Mesendoderm (in vitro differentiated cells): ENCODE measurements at regions not wholly inside any gene's neighbourhood (a gene's known extent, or its start where the extent isn't known, plus 50 kb on each side); places are given as distances from the start of the nearest gene placed in this dataset.

Source experiments
- DNase-seq: peaks from one replicate; pipeline ENCODE4 v3.0.0; 2013
- H2AK5ac ChIP-seq: 2 replicates; pipeline ENCODE4 v1.6.1; 2013; ENCODE audit warnings: low read length, inconsistent platforms
- H2BK120ac ChIP-seq: 2 replicates; pipeline ENCODE4 v1.6.1; 2013; ENCODE audit warnings: low read depth, mild to moderate bottlenecking, low read length, moderate library complexity, mixed read lengths
- H2BK15ac ChIP-seq: replicated peaks from 2 replicates; pipeline ENCODE4 v1.6.1; 2013; ENCODE audit warnings: low read depth, mild to moderate bottlenecking, moderate library complexity
- H2BK5ac ChIP-seq: 2 replicates; pipeline ENCODE4 v1.6.1; 2013; ENCODE audit warnings: low read length, inconsistent platforms
- H3K18ac ChIP-seq: 2 replicates; pipeline ENCODE4 v1.6.1; 2013; ENCODE audit warnings: mild to moderate bottlenecking, low read length, mixed read lengths
- H3K23ac ChIP-seq: one replicate; pipeline ENCODE4 v1.6.1; 2013; ENCODE audit warnings: low read length
- H3K27ac ChIP-seq: 2 replicates; pipeline ENCODE4 v1.5.1; 2013; ENCODE audit warnings: low read depth, mild to moderate bottlenecking, inconsistent platforms, low read length, moderate library complexity
- H3K27me3 ChIP-seq: 2 replicates; pipeline ENCODE4 v1.6.1; 2013; ENCODE audit warnings: low read length, control low read depth, mild to moderate bottlenecking, inconsistent platforms; ENCODE audit not compliant: insufficient read depth, poor library complexity
- H3K36me3 ChIP-seq: 2 replicates; pipeline ENCODE4 v1.6.1; 2013; ENCODE audit warnings: low read length, inconsistent platforms; ENCODE audit not compliant: control insufficient read depth, insufficient read depth
- H3K4ac ChIP-seq: one replicate; pipeline ENCODE4 v1.6.1; 2013; ENCODE audit warnings: low read depth, mild to moderate bottlenecking, low read length, moderate library complexity
- H3K4me1 ChIP-seq: 2 replicates; pipeline ENCODE4 v1.6.1; 2013; ENCODE audit warnings: low read depth, low read length, inconsistent platforms; ENCODE audit not compliant: control insufficient read depth
- H3K4me2 ChIP-seq: 2 replicates; pipeline ENCODE4 v1.6.1; 2013; ENCODE audit warnings: low read length
- H3K4me3 ChIP-seq: 2 replicates; pipeline ENCODE4 v1.5.1; 2013; ENCODE audit warnings: mild to moderate bottlenecking, low read length
- H3K56ac ChIP-seq: one replicate; pipeline ENCODE4 v1.6.1; 2013; ENCODE audit warnings: low read length
- H3K79me1 ChIP-seq: 2 replicates; pipeline ENCODE4 v1.6.1; 2013; ENCODE audit warnings: low read length, inconsistent platforms
- H3K79me2 ChIP-seq: 2 replicates; pipeline ENCODE4 v1.6.1; 2013; ENCODE audit warnings: mild to moderate bottlenecking, low read length; ENCODE audit not compliant: control insufficient read depth, insufficient read depth
- H3K9ac ChIP-seq: 2 replicates; pipeline ENCODE4 v1.6.1; 2013; ENCODE audit warnings: low read length, inconsistent platforms
- H4K5ac ChIP-seq: one replicate; pipeline ENCODE4 v1.6.1; 2013; ENCODE audit warnings: low read length
- H4K8ac ChIP-seq: one replicate; pipeline ENCODE4 v1.6.1; 2013; ENCODE audit warnings: low read depth, mild to moderate bottlenecking, control low read depth, low read length, moderate library complexity
- WGBS: extraction: QIAGEN DNeasy Blood & Tissue Kit; methylation state at CpG from one replicate; pipeline ENCODE4 v1.1.7; 2013; ENCODE audit warnings: low lambda C conversion rate, missing lambda C conversion rate; ENCODE audit not compliant: insufficient coverage; ENCODE audit errors: extremely low coverage; 5-methylcytosine and 5-hydroxymethylcytosine counted together

GRCh38 chr3:137294839-137295238 is 337.1 kb downstream of the IL20RB start:
- Histone ChIP-seq H3K18ac (no peak overlapping the region), H3K36me3 (no peaks in the 10 kb centered on the region), H4K8ac (no peak overlapping the region), H3K27me3 (no peaks in the 10 kb centered on the region), H3K4ac (no peak overlapping the region), H2BK15ac (no peak overlapping the region), H4K5ac (no peak overlapping the region), H2BK5ac (no peak overlapping the region), H3K27ac (no peak overlapping the region), H3K79me1 (no peaks in the 10 kb centered on the region), H3K4me2 (no peak overlapping the region), H3K4me1 (peaks cover 11% of the 10 kb centered on the region), H3K79me2 (no peaks in the 10 kb centered on the region), H2BK120ac (no peak overlapping the region), H3K56ac (no peak overlapping the region), H2AK5ac (no peak overlapping the region), H3K9ac (no peak overlapping the region), H3K4me3 (no peak overlapping the region), H3K23ac (no peak overlapping the region)
- WGBS, result no CpG with 5 or more reads among the region's 1 CpG
- peak; percentile 66 for DNase-seq

GRCh38 chr3:137295336-137295735 is 337.6 kb downstream of the IL20RB start:
- Histone ChIP-seq H3K27me3 (no peaks in the 10 kb centered on the region), H3K18ac (no peak overlapping the region), H3K23ac (no peak overlapping the region), H3K4me3 (no peak overlapping the region), H2BK120ac (no peak overlapping the region), H3K79me2 (no peaks in the 10 kb centered on the region), H3K9ac (no peak overlapping the region), H3K27ac (no peak overlapping the region), H3K36me3 (no peaks in the 10 kb centered on the region), H3K79me1 (no peaks in the 10 kb centered on the region), H3K4me1 (peaks cover 11% of the 10 kb centered on the region), H3K4me2 (no peak overlapping the region), H3K4ac (no peak overlapping the region), H4K5ac (no peak overlapping the region), H4K8ac (no peak overlapping the region), H2BK5ac (no peak overlapping the region), H2AK5ac (no peak overlapping the region), H3K56ac (no peak overlapping the region), H2BK15ac (no peak overlapping the region)
- no CpG with 5 or more reads among the region's 3 CpGs for WGBS
- DNase-seq, result no peak

GRCh38 chr3:137296116-137296515 is 338.3 kb downstream of the IL20RB start:
- peak overlapping the region; percentile 78 for H2BK15ac ChIP-seq
- H3K4ac ChIP-seq, result no peak overlapping the region
- no peaks in the 10 kb centered on the region for H3K36me3 ChIP-seq
- H3K4me1 ChIP-seq, result peaks cover 11% of the 10 kb centered on the region
- no peak overlapping the region for H3K18ac ChIP-seq
- no peak overlapping the region for H3K56ac ChIP-seq
- no peaks in the 10 kb centered on the region for H3K27me3 ChIP-seq
- no peak overlapping the region for H3K4me3 ChIP-seq
- no peak overlapping the region for H3K27ac ChIP-seq
- DNase-seq, result no peak
- no peak overlapping the region for H4K5ac ChIP-seq
- H3K79me2 ChIP-seq, result no peaks in the 10 kb centered on the region
- H3K9ac ChIP-seq, result no peak overlapping the region
- no peak overlapping the region for H3K4me2 ChIP-seq
- no peak overlapping the region for H2BK5ac ChIP-seq
- WGBS, result no CpG with 5 or more reads among the region's 2 CpGs
- no peak overlapping the region for H3K23ac ChIP-seq
- no peak overlapping the region for H4K8ac ChIP-seq
- no peak overlapping the region for H2BK120ac ChIP-seq
- H2AK5ac ChIP-seq, result no peak overlapping the region
- H3K79me1 ChIP-seq, result no peaks in the 10 kb centered on the region

- no peak overlapping the region for H4K5ac ChIP-seq
- no peaks in the 10 kb centered on the region for H3K79me1 ChIP-seq
- H3K56ac ChIP-seq, result no peak overlapping the region
- no peak overlapping the region for H3K9ac ChIP-seq
- H3K18ac ChIP-seq, result no peak overlapping the region
- H2BK15ac ChIP-seq, result no peak overlapping the region
- H3K27ac ChIP-seq, result no peak overlapping the region
- H3K4me3 ChIP-seq, result no peak overlapping the region
- no CpG with 5 or more reads among the region's 1 CpG for WGBS
- H4K8ac ChIP-seq, result no peak overlapping the region
- H2BK5ac ChIP-seq, result no peak overlapping the region
- no peak overlapping the region for H2BK120ac ChIP-seq
- H3K4ac ChIP-seq, result no peak overlapping the region
- H3K23ac ChIP-seq, result no peak overlapping the region
- no peak overlapping the region for H3K4me2 ChIP-seq
- no peaks in the 10 kb centered on the region for H3K79me2 ChIP-seq
- no peak overlapping the region for H2AK5ac ChIP-seq
- H3K4me1 ChIP-seq, result peaks cover 11% of the 10 kb centered on the region
- H3K27me3 ChIP-seq, result no peaks in the 10 kb centered on the region
- H3K36me3 ChIP-seq, result no peaks in the 10 kb centered on the region
- DNase-seq, result no peak
Observed at GRCh38 chr3:137297770-137298169, 340.0 kb downstream of the IL20RB start.

GRCh38 chr3:137300703-137301102 is 342.9 kb downstream of the IL20RB start:
- H2BK5ac ChIP-seq, result no peak overlapping the region
- no peak overlapping the region for H2BK15ac ChIP-seq
- no peak overlapping the region for H3K4me2 ChIP-seq
- H3K36me3 ChIP-seq, result no peaks in the 10 kb centered on the region
- no peak overlapping the region for H3K56ac ChIP-seq
- H4K8ac ChIP-seq, result no peak overlapping the region
- peaks cover 4% of the 10 kb centered on the region for H3K4me1 ChIP-seq
- H3K9ac ChIP-seq, result no peak overlapping the region
- no peak overlapping the region for H3K27ac ChIP-seq
- no peak overlapping the region for H2AK5ac ChIP-seq
- no peak overlapping the region for H3K4ac ChIP-seq
- H3K79me2 ChIP-seq, result no peaks in the 10 kb centered on the region
- H3K27me3 ChIP-seq, result no peaks in the 10 kb centered on the region
- no peak overlapping the region for H4K5ac ChIP-seq
- H3K18ac ChIP-seq, result no peak overlapping the region
- H3K79me1 ChIP-seq, result no peaks in the 10 kb centered on the region
- WGBS, result no CpG with 5 or more reads among the region's 2 CpGs
- H3K4me3 ChIP-seq, result no peak overlapping the region
- no peak overlapping the region for H2BK120ac ChIP-seq
- no peak for DNase-seq
- H3K23ac ChIP-seq, result no peak overlapping the region

GRCh38 chr3:137304313-137305056 is 346.7 kb downstream of the IL20RB start:
- Histone ChIP-seq H3K4me2 (no peak overlapping the region), H3K4me3 (no peak overlapping the region), H3K23ac (no peak overlapping the region), H3K18ac (no peak overlapping the region), H3K27me3 (no peaks in the 10 kb centered on the region), H3K4me1 (no peaks in the 10 kb centered on the region), H4K5ac (no peak overlapping the region), H2BK120ac (no peak overlapping the region), H3K56ac (no peak overlapping the region), H2AK5ac (no peak overlapping the region), H3K9ac (no peak overlapping the region), H3K36me3 (no peaks in the 10 kb centered on the region), H2BK15ac (no peak overlapping the region), H2BK5ac (no peak overlapping the region), H3K79me2 (no peaks in the 10 kb centered on the region), H4K8ac (no peak overlapping the region), H3K27ac (no peak overlapping the region), H3K79me1 (no peaks in the 10 kb centered on the region), H3K4ac (no peak overlapping the region)
- peak; percentile 28 for DNase-seq
- no CpG with 5 or more reads among the region's 1 CpG for WGBS
